ENCODE measurements at regions not wholly inside any gene's neighbourhood (a gene's known extent, or its start where the extent isn't known, plus 50 kb on each side); places are given as distances from the start of the nearest gene placed in this dataset.

DNA sequence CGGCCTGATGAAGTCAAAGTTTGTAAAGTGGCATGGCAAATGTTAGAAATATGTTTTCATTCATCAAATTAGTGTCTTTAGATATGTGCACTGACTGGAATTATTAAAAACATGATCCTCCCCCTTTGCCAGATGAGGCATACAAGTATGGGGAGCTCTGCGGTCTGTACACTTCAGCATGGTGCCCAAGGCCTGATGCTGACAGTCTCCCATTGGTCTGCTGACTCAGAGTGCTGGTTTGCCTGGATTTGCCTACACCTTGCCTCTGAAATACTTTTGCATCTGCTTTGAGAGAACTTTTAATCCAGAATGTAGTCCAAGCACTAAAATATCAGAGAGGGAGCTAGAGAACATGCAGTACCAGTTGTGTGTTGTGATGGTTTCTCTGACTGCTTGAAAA lies 354.3 kb upstream of the ACTBL2 start:
- no peak overlapping the region for H2AFZ ChIP-seq (ENCODE audit: low read length)

DNA sequence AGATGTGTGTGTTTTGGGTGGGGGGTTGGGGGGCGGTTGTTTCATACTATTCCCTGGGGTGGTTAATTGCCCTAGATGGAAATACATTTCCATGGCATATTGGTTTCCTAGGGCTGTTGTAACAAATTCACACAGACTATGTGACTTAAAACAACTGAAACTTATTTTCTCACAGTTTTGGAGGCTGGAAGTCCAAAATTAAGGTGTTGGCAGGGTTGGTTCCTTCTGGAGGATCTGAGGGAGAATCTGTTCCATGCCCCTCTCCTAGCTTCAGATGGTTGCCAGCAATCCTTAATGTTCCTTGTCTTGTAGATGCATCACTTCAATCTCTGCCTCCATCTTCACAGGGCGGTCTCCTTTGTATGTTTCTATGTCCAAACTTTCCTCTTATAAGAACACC lies 353.7 kb upstream of the ACTBL2 start:
- H3F3A ChIP-seq (ENCODE audit: insufficient read depth, low read length): no peaks in the 10 kb centered on the region
- H3K9me2 ChIP-seq (ENCODE audit: low read depth, low read length): no peaks in the 10 kb centered on the region
- no peaks in the 10 kb centered on the region for H3K79me2 ChIP-seq (ENCODE audit: insufficient read depth, low read length)
- no peaks in the 10 kb centered on the region for H4K20me1 ChIP-seq (ENCODE audit: insufficient read depth, low read length)
- H3K27ac ChIP-seq (ENCODE audit: low read depth, low read length, poor library complexity, severe bottlenecking): no peak overlapping the region
- H3K4me1 ChIP-seq (ENCODE audit: insufficient read depth, low read length, severe bottlenecking): no peaks in the 10 kb centered on the region
- H2AFZ ChIP-seq (ENCODE audit: low read length): no peak overlapping the region
- H3K4me2 ChIP-seq (ENCODE audit: low read length): no peak overlapping the region
- no peaks in the 10 kb centered on the region for H3K36me3 ChIP-seq (ENCODE audit: insufficient read depth, low read length)
- TF ChIP-seq, protein P1, sequence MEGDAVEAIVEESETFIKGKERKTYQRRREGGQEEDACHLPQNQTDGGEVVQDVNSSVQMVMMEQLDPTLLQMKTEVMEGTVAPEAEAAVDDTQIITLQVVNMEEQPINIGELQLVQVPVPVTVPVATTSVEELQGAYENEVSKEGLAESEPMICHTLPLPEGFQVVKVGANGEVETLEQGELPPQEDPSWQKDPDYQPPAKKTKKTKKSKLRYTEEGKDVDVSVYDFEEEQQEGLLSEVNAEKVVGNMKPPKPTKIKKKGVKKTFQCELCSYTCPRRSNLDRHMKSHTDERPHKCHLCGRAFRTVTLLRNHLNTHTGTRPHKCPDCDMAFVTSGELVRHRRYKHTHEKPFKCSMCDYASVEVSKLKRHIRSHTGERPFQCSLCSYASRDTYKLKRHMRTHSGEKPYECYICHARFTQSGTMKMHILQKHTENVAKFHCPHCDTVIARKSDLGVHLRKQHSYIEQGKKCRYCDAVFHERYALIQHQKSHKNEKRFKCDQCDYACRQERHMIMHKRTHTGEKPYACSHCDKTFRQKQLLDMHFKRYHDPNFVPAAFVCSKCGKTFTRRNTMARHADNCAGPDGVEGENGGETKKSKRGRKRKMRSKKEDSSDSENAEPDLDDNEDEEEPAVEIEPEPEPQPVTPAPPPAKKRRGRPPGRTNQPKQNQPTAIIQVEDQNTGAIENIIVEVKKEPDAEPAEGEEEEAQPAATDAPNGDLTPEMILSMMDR (IDR thresholded peaks at IDR 0.05; ENCODE audit: low read length): no peak
- no peak for TF ChIP-seq EZH2 (IDR thresholded peaks at IDR 0.05; ENCODE audit: borderline replicate concordance, low read length)
- H3K4me3 ChIP-seq (ENCODE audit: low read depth, low read length, poor library complexity, severe bottlenecking): no peak overlapping the region
- H3K9me3 ChIP-seq (ENCODE audit: low read length): no peaks in the 10 kb centered on the region
- no peak overlapping the region for H3K9ac ChIP-seq (ENCODE audit: low read length)
- no peaks in the 10 kb centered on the region for H3K27me3 ChIP-seq (ENCODE audit: insufficient read depth, low read length)

More for the DNA sequence above, 354.3 kb upstream of the ACTBL2 start:
- Histone ChIP-seq H3K36me3 (ENCODE audit: insufficient read depth, low read length) (no peaks in the 10 kb centered on the region), H3K4me2 (ENCODE audit: low read length) (no peak overlapping the region), H3K4me1 (ENCODE audit: insufficient read depth, low read length, severe bottlenecking) (no peaks in the 10 kb centered on the region), H3F3A (ENCODE audit: insufficient read depth, low read length) (no peaks in the 10 kb centered on the region), H3K27ac (ENCODE audit: low read depth, low read length, poor library complexity, severe bottlenecking) (no peak overlapping the region), H3K79me2 (ENCODE audit: insufficient read depth, low read length) (no peaks in the 10 kb centered on the region), H3K4me3 (ENCODE audit: low read depth, low read length, poor library complexity, severe bottlenecking) (no peak overlapping the region), H3K27me3 (ENCODE audit: insufficient read depth, low read length) (no peaks in the 10 kb centered on the region), H3K9me3 (ENCODE audit: low read length) (no peaks in the 10 kb centered on the region), H3K9ac (ENCODE audit: low read length) (no peak overlapping the region), H4K20me1 (ENCODE audit: insufficient read depth, low read length) (no peaks in the 10 kb centered on the region), H3K9me2 (ENCODE audit: low read depth, low read length) (no peaks in the 10 kb centered on the region)
- TF ChIP-seq, protein P1 (IDR thresholded peaks at IDR 0.05; ENCODE audit: low read length): no peak
- no peak for TF ChIP-seq EZH2 (IDR thresholded peaks at IDR 0.05; ENCODE audit: borderline replicate concordance, low read length)

DNA sequence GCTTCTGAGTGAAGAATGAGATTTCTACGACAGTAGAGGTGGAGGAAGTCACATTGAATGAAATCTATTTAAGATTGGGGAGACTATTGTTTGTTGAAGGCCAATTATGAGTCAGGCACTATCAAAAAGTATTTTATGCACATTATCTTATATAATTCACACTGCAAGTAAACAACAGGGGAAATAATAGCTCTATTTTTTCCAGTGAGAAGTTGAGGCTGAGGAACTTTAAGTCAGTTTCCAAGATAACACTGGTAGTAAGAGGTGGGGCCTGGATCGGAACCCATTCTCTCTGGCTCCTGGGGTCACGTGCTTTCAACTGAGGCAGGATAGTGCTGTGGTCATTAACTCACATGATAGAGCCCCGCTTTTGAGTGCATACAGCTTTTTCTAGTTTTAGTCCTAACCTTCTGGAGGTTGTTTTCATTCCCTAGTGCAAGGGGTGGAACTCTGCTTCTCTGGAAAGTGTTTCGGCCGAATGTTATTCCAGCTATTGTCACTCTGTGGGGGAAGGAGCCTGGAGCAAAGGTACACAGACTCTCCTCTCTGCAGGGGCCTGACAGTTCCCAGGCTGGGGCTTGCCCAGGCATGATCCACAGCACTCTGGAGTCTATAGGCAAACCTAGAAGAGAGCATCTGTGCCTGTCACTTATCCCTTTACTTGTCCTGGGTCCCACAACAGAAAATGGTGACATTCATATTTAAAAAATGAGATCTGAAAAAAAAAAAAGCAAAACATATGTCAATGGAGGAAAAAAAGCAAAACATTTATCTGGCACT lies 352.4 kb upstream of the ACTBL2 start:
- H3K27ac ChIP-seq (ENCODE audit: low read depth, low read length, poor library complexity, severe bottlenecking): no peak overlapping the region
- TF ChIP-seq, protein P1 (IDR thresholded peaks at IDR 0.05; ENCODE audit: low read length): no peak
- TF ChIP-seq EZH2 (IDR thresholded peaks at IDR 0.05; ENCODE audit: borderline replicate concordance, low read length): no peak
- no peak overlapping the region for H3K9ac ChIP-seq (ENCODE audit: low read length)
- no peak overlapping the region for H2AFZ ChIP-seq (ENCODE audit: low read length)
- H3K4me3 ChIP-seq (ENCODE audit: low read depth, low read length, poor library complexity, severe bottlenecking): no peak overlapping the region
- H3K9me2 ChIP-seq (ENCODE audit: low read depth, low read length): no peaks in the 10 kb centered on the region
- no peaks in the 10 kb centered on the region for H3K4me1 ChIP-seq (ENCODE audit: insufficient read depth, low read length, severe bottlenecking)
- H3K36me3 ChIP-seq (ENCODE audit: insufficient read depth, low read length): no peaks in the 10 kb centered on the region
- no peak overlapping the region for H3K4me2 ChIP-seq (ENCODE audit: low read length)
- no peaks in the 10 kb centered on the region for H3K79me2 ChIP-seq (ENCODE audit: insufficient read depth, low read length)
- H3F3A ChIP-seq (ENCODE audit: insufficient read depth, low read length): no peaks in the 10 kb centered on the region
- no peaks in the 10 kb centered on the region for H4K20me1 ChIP-seq (ENCODE audit: insufficient read depth, low read length)
- H3K9me3 ChIP-seq (ENCODE audit: low read length): no peaks in the 10 kb centered on the region
- no peaks in the 10 kb centered on the region for H3K27me3 ChIP-seq (ENCODE audit: insufficient read depth, low read length)
